Activated CD8-positive, alpha-beta memory T cell treated with anti-CD3 and anti-CD28 coated beads for 36 hours (primary cell): ENCODE measurements at regions not wholly inside any gene's neighbourhood (a gene's known extent, or its start where the extent isn't known, plus 50 kb on each side); places are given as distances from the start of the nearest gene placed in this dataset.

Experiments used
- CTCF ChIA-PET: fragments of 350-600 bp; sonication (Branson Sonifier 250); formaldehyde crosslinking; loops from one replicate; lab custom pipeline; 2021; ENCODE audit warnings: antibody characterized with exemption; lab: Charles Lee
- POLR2A ChIA-PET: fragments of 350-600 bp; sonication (Branson Sonifier 250); formaldehyde crosslinking; loops from one replicate; lab custom pipeline; 2021; ENCODE audit warnings: antibody characterized with exemption; lab: Charles Lee

- POLR2A ChIA-PET = no interaction called here
Measured at GRCh38 chr6:81843302-81843701, 90.8 kb upstream of the TENT5A start.

GRCh38 chr6:81842254-81842653 is 89.8 kb upstream of the TENT5A start:
- ChIA-PET POLR2A (no interaction called here), CTCF (no interaction called here)

More at GRCh38 chr6:81843302-81843701, 90.8 kb upstream of the TENT5A start:
- CTCF ChIA-PET = no interaction called here

GRCh38 chr6:81838724-81839426 is 86.4 kb upstream of the TENT5A start:
- ChIA-PET POLR2A (no interaction called here), CTCF (no interaction called here)

GRCh38 chr6:81838031-81838430 is 85.5 kb upstream of the TENT5A start:
- ChIA-PET POLR2A (no interaction called here), CTCF (no interaction called here)

- POLR2A ChIA-PET = no interaction called here
- CTCF ChIA-PET = no interaction called here
Measured at GRCh38 chr6:81834141-81834681, 81.7 kb upstream of the TENT5A start.

- POLR2A ChIA-PET = no interaction called here
- CTCF ChIA-PET = no interaction called here
Measured at GRCh38 chr6:81832304-81832703, 79.8 kb upstream of the TENT5A start.

- ChIA-PET CTCF (no interaction called here), POLR2A (no interaction called here)
Measured at GRCh38 chr6:81831274-81831673, 78.8 kb upstream of the TENT5A start.

- ChIA-PET CTCF (no interaction called here), POLR2A (no interaction called here)
Measured at GRCh38 chr6:81826784-81827183, 74.3 kb upstream of the TENT5A start.

GRCh38 chr6:81822568-81822967 is 70.1 kb upstream of the TENT5A start:
- POLR2A ChIA-PET = no interaction called here
- CTCF ChIA-PET = no interaction called here

- ChIA-PET CTCF (no interaction called here), POLR2A (no interaction called here)
Measured at GRCh38 chr6:81821449-81821848, 69.0 kb upstream of the TENT5A start.

GRCh38 chr6:81820980-81821379 is 68.5 kb upstream of the TENT5A start:
- CTCF ChIA-PET = no interaction called here
- POLR2A ChIA-PET = no interaction called here

GRCh38 chr6:81820422-81820821 is 67.9 kb upstream of the TENT5A start:
- POLR2A ChIA-PET = no interaction called here
- CTCF ChIA-PET = no interaction called here

- ChIA-PET CTCF (no interaction called here), POLR2A (no interaction called here)
Measured at GRCh38 chr6:81819767-81820166, 67.3 kb upstream of the TENT5A start.

GRCh38 chr6:81818901-81819361 is 66.5 kb upstream of the TENT5A start:
- ChIA-PET CTCF (no interaction called here), POLR2A (no interaction called here)

GRCh38 chr6:81816380-81816779 is 63.9 kb upstream of the TENT5A start:
- ChIA-PET CTCF (no interaction called here), POLR2A (no interaction called here)

GRCh38 chr6:81814370-81815076 is 62.0 kb upstream of the TENT5A start:
- CTCF ChIA-PET = no interaction called here
- POLR2A ChIA-PET = no interaction called here

- CTCF ChIA-PET = no interaction called here
Measured at GRCh38 chr6:81813305-81813704, 60.8 kb upstream of the TENT5A start.

GRCh38 chr6:81812401-81812800 is 59.9 kb upstream of the TENT5A start:
- ChIA-PET POLR2A (no interaction called here), CTCF (no interaction called here)

More at GRCh38 chr6:81813305-81813704, 60.8 kb upstream of the TENT5A start:
- POLR2A ChIA-PET = no interaction called here

- ChIA-PET POLR2A (no interaction called here), CTCF (no interaction called here)
Measured at GRCh38 chr6:81808851-81809570, 56.5 kb upstream of the TENT5A start.
